ENCODE measurements at regions not wholly inside any gene's neighbourhood (a gene's known extent, or its start where the extent isn't known, plus 50 kb on each side); places are given as distances from the start of the nearest gene placed in this dataset.
A peak's percentile ranks its signal among the peaks of the same experiment; 100 is the strongest.

DNA sequence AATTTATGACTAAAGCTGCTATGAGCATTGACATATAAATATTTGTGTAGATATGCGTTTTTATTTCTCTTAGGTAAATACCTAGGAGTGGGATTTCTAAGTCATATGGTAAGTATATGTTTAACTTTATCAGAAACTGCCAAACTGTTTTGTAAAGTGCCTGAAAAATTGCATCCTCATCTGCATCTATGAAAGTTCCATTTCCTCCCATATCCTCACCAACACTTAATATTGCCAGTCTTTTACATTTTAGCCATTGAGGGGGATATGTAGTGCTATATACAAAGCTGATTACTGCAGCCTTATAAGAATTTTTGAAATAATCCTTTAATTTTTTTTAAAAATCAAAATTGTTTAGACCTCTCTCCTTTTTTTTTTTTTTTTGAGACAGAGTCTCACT, 123.1 kb upstream of the SPRY4 start:
- TF ChIP-seq, protein P1, sequence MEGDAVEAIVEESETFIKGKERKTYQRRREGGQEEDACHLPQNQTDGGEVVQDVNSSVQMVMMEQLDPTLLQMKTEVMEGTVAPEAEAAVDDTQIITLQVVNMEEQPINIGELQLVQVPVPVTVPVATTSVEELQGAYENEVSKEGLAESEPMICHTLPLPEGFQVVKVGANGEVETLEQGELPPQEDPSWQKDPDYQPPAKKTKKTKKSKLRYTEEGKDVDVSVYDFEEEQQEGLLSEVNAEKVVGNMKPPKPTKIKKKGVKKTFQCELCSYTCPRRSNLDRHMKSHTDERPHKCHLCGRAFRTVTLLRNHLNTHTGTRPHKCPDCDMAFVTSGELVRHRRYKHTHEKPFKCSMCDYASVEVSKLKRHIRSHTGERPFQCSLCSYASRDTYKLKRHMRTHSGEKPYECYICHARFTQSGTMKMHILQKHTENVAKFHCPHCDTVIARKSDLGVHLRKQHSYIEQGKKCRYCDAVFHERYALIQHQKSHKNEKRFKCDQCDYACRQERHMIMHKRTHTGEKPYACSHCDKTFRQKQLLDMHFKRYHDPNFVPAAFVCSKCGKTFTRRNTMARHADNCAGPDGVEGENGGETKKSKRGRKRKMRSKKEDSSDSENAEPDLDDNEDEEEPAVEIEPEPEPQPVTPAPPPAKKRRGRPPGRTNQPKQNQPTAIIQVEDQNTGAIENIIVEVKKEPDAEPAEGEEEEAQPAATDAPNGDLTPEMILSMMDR (IDR thresholded peaks at IDR 0.05), result no peak
- no peak for DNase-seq (ENCODE audit: low spot score)

DNA sequence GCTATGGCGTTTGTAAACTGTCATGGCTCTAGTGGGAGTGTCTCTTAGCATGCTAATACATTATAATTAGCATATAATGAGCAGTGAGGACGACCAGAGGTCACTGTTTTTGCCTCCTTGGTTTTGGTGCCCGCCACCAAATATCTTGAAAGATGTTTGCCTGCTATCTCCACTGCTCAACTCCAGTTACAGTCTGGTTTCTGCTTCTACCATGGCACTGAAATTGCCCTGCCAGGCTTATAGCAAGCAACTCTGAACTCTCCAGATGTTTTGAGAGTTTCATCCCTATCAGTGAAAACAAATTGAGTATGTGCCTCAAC, 122.1 kb upstream of the SPRY4 start:
- no peak for DNase-seq (ENCODE audit: low spot score)
- Histone ChIP-seq H3K4me3 (no peak overlapping the region), H3K27ac (peak overlapping the region in 1 of 2 donors; percentile 61)
- TF ChIP-seq, protein P1 (IDR thresholded peaks at IDR 0.05), result no peak

More for the DNA sequence above, 123.1 kb upstream of the SPRY4 start:
- H3K27ac ChIP-seq, result no peak overlapping the region
- H3K4me3 ChIP-seq, result no peak overlapping the region

DNA sequence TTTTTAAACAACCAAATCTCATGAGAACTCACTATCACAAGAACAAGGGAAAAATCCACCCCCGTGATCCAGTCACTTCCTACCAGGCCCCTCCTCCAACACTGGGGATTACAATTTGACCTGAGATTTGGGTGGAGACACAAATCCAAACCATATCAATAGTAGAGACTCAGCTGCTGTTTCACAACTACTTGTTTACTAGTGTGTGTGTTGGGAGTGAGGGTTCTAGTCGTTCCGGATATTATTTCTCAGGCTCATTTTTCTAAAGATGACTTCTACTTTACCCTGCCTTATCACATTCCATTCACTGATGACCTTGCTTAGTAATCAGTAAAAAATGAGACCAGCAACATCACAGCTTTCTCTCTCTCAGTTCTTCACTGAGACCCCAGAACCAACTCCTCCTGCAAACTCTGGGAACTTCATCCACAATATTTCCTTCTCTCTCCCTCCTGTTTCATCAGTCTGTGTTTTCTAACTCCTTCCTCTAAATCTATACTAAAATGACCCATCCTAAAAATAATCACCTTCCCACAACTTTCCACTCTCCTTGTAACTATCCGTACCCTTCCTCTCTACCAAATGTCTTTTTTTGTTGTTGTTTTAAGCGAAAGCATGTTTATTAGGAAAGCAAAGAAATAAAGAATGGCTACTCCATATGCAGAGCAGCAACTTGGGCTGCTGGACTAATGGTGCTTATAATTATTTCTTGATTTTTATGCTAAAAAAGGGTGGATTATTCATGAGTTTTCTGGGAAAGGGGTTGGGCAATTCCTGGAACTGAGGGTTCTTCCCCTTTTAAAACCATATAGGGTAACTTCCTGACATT, 121.5 kb upstream of the SPRY4 start:
- DNase-seq (ENCODE audit: low spot score), result no peak
- peak overlapping the region; percentile 13 to 61 for H3K27ac ChIP-seq
- H3K4me3 ChIP-seq, result no peak overlapping the region
- TF ChIP-seq, protein P1 (IDR thresholded peaks at IDR 0.05), result no peak

DNA sequence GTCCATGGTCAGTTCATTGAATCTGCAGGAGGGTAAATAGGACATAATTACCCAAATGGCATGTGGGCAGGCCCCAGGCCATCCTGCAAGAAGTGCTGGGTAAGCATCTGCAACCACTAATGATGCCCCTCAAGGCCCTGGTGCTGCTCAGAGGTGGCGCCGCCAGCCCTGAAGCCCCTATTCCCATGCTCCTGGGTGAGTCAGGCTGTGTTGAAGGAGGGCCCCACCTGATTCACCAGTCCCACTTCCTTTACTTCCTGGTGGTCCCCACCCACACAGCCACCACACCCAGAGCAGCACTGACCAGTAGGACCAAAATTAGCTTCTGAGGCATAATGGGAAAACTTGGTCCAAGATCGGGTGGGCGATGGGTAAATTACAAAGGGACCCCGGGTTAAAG, 120.4 kb upstream of the SPRY4 start:
- TF ChIP-seq, protein P1 (IDR thresholded peaks at IDR 0.05), result no peak
- Histone ChIP-seq H3K27ac (peak overlapping the region in 1 of 2 donors; percentile 40), H3K4me3 (no peak overlapping the region)
- DNase-seq (ENCODE audit: low spot score), result no peak

DNA sequence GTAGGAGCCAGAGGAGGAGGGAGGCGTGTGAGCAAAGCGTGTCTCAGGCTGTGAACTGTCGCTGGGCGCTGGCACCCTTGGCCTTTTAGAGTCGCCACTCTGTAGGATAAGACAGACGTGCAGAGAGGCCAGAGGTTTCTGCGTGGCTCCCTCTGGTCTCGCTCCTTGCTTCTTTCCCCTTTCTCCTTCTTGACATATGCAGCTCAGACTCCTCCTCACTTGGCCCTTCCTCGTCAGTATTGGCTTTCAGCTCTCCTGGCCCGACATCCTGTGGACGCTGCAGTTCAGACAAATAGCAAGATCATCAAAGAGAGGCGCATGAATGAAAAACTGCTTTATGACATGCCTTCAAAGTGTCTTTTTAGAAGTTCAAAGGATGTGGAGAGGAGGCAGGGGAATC, 116.8 kb upstream of the SPRY4 start:
- TF ChIP-seq, protein P1 (IDR thresholded peaks at IDR 0.05), result no peak
- DNase-seq (ENCODE audit: low spot score), result no peak
- H3K27ac ChIP-seq, result peak overlapping the region in 1 of 2 donors; percentile 5
- no peak overlapping the region for H3K4me3 ChIP-seq

DNA sequence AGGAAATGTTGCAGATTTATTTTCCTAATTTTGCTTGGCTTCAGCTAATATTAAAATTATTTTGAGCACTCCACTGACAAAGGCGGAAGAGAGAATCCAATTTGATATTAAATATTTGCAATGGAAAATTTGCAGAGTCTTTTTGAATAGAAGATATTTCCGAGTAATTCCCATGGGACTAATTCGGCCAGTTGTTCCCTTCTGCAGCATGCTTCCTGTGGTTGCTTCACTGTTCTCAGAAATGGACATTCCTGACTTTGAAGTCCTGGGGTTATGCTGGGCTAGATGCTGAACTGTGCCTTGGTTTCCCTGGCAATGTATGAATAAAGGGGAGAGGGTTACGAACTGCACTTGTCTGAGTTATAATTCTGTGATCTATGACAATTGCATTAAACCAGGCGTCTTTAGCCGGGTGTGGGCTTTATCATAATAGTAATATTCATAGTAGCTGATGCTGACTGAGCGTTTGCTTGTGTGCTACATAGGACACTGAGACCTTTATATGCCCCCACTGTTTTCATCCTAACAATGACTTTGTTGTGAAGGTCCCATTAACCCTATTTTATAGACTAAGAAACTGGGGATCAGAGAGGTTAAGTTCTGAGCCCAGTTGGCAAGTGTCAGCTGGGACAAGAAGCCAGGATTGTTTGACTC, 114.5 kb upstream of the SPRY4 start:
- no peak for DNase-seq (ENCODE audit: low spot score)
- Histone ChIP-seq H3K27ac (peak overlapping the region in 1 of 2 donors; percentile 70), H3K4me3 (no peak overlapping the region)
- TF ChIP-seq, protein P1 (IDR thresholded peaks at IDR 0.05), result no peak

DNA sequence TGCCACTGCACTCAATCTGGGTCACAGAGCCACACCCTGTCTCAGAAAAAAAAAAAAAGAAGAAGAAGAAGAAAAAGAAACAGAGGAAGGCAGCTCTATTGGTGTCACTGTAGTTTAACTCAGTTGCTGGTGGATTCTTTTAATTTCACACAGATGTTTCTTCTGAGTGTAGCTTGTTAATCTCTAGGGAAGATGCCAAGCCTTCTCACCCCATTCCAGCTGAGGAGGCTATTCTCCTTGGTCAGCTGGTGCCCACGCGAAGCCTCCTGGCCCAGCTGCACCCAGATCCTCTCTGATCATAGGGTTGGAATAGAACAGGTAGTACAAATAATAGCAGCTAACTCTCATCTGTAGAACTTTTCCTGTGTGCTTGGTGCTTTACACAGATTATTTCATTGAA, 113.8 kb upstream of the SPRY4 start:
- no peak for DNase-seq (ENCODE audit: low spot score)

More for the DNA sequence above, 113.8 kb upstream of the SPRY4 start:
- Histone ChIP-seq H3K4me3 (no peak overlapping the region), H3K27ac (peak overlapping the region in 1 of 2 donors; percentile 70)
- TF ChIP-seq, protein P1 (IDR thresholded peaks at IDR 0.05), result no peak
